G401.6 (cell line): ENCODE measurements at regions not wholly inside any gene's neighbourhood (a gene's known extent, or its start where the extent isn't known, plus 50 kb on each side); places are given as distances from the start of the nearest gene placed in this dataset.
A peak's percentile ranks its signal among the peaks of the same experiment; 100 is the strongest.

Experiments used
- FAIRE-seq: peaks from 2 replicates; lab custom pipeline; 2012; peaks lifted over from hg19 to GRCh38; lab: Jason Lieb, UNC

GRCh38 chr1:50358962-50359361, 64.3 kb downstream of the DMRTA2 start:
- no peak for FAIRE-seq

GRCh38 chr1:50357186-50357585, 66.1 kb downstream of the DMRTA2 start:
- no peak for FAIRE-seq

GRCh38 chr1:50354813-50355212, 68.4 kb downstream of the DMRTA2 start:
- no peak for FAIRE-seq

DNA sequence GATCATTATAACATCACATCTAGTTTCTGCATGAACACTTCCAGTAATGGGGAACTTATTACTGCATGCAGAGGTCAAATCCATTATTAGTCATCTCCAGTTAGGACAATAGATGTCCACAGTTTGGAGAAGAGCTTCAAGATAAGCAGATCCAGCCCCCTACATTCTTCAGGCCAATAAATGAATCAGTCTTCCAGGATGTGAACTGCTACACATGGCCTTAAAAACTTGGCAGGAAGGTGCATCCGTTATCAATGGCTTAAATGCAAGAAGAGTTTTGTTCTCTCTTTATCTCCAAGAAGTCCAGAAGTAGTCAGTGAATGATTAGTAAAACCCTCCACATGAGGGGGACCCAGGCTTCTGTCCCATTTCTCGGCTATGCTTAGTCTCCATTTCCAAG, 70.8 kb downstream of the DMRTA2 start:
- FAIRE-seq = no peak

DNA sequence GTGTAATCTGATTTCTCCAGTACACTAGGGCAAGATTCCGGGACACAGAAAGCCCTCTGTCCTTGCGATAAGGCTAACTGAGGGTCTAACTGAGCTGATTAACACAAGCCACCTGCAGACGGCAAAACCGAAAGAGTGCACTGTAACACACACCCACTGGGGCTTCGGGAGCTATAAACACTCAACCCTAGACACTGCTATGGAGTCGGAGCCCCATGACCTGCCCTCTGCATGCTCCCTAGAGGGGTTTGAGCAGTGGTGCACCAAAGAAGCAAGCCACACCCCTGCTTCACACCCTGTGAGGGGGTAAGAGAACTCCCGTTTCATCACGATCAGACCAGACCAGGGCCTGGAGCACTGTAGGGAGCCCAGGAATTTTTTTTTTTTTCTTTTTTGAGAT, 72.4 kb downstream of the DMRTA2 start:
- FAIRE-seq = no peak

GRCh38 chr1:50350421-50350820, 72.8 kb downstream of the DMRTA2 start:
- no peak for FAIRE-seq

DNA sequence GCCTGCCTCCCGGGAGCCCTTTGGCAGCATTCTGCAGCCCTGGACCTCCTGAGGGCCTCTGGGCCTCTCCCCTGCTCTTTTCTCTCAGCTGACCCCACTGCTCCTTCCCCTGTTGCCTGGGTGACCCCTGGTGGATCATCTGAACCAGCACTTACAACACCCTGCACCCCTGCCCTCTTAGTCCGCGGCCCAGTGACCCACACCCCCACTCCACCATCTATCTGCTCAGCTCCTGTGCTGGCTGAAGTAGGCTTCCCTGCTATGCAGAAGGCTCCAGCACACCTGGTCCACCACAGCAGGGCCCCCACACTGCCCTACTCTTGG, 74.0 kb downstream of the DMRTA2 start:
- no peak for FAIRE-seq

DNA sequence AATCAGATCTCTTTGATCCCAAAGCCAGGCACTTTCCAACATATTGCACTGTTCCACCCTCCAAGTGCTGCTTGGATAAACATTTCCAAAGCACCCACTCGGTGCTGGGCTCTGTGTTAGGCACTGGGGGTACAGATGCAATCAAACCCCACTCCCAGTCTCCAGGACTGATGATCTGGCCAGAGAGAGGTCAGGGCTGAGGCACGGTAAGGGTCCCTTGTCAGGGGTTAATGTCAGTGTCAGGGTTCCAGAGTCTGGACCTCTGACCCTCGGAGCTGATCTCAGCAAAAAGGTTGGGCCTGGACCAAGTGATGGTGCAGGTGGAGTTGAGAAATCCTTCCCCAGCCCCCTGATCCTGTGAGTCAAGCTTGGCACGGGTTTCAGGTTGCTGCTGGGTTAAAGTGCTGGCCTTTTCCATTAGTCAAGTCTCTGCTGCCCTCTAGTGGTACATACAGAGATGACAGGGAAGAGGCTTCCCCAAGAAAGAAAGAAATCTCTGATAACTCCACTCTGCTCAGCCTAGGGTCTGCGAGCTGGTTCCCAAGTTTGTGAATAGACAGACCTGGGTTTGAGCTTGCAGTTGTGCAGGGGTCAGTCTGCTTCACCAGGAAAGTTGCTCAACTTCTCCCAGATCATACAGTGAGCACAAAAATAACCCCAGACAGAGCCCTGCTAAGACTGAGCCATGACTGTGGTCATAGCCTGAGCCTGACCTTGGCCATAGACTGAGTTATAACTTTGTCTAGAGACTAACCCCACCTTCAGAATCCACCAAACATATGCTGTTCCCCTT, 74.6 kb downstream of the DMRTA2 start:
- FAIRE-seq = peak; percentile 19

DNA sequence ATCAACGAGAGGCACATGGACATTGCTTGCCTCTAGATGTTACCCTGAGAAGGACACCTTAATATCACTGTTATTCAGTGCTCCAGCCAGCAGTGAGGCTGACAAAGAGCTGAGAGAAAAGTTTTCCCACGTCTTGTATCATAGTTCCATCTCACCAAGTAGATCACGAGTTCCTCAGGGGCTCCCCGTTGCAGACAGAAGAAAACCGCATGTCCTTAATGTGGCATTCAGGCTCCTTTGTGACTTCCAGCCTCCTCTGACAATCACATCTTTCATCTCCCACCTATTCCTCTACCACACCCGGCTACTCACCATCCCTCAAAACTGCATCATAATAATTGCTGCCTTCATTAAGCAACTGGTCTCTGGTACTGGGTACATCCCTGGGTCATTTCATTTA, 75.3 kb downstream of the DMRTA2 start:
- no peak for FAIRE-seq

- no peak for FAIRE-seq
Measured at GRCh38 chr1:50346621-50347020, 76.6 kb downstream of the DMRTA2 start.

GRCh38 chr1:50343323-50343722, 79.9 kb downstream of the DMRTA2 start:
- FAIRE-seq = no peak

DNA sequence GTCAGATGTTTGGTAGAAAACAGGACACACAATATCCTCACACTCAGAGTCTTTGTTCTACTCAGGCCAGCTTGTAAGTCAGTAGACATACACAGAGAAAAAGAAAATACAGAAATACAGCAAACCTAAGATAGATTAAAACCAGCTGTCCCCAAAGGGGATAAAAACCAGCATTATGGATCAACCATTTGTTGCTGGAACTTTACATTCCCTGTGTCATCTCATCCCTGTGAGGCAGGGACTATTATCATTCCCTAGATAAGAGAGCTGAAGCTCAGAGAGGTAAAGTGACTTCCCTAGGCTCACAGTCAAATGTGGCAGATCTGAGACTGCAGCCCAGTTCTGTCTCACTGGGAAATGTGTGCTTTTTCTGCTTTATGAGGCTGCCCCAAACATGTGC, 80.7 kb downstream of the DMRTA2 start:
- FAIRE-seq = no peak

- no peak for FAIRE-seq
Measured at GRCh38 chr1:50335036-50335435, 88.2 kb downstream of the DMRTA2 start.

- FAIRE-seq = no peak
Measured at GRCh38 chr1:50333595-50333974, 89.7 kb downstream of the DMRTA2 start.

DNA sequence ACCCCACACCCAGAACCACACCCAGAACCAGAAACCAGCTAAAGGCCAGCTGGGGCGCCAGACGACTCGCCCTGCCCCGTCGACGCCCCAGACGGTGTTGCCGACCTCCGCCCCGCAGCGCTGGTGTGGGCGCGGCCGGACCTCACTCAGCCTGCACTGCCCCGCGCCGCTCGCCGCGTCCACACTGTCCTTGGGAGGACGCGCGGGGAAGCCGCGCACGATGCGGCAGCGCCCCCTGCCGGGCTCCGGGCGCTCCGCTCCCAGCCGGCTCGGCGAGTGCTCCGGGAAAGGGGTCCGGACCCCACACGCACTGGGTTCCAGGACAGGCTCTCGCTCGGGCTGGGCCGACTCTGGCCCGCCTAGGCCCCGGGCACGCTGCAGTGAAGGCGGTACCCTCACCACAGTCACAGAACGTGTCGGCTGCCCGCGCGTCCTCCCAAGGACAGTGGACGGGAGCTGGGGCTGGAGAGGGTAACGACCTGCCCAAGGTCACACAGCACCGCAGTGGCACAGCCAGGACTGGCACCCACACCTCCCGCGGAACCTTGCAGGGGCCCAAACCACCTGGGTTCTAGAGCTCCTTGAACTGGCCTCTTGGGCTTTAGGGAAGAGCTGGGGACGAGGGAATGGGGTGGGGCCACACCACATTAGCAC, 90.2 kb downstream of the DMRTA2 start:
- no peak for FAIRE-seq

DNA sequence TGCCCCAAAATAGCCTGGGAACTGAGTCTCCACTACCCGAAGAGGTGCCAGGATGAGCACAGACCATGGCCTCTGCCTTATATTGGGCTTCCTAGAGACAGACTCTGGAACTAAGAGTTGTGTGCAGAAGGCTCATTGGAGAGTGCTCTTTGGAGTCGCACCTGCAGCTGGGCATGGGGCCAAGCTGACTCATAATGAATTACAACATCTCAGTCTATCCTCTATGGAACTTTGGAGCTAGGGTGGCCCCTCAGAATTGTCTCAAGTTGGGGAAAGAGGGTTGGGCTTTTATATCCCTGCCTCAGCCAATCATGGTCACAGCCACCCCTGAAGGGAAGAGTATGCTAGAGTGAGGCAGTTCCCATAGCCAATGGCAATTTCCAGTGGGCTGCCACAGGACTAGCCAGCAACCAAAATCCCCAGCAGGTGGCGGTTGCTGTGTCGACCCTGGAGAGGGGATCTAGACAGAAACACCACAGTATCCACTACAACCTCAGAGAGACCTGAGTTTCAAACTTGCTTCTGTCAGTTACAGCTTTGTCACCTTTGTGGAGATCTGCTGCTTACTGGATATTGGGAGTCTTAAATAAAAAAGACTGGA, 93.8 kb downstream of the DMRTA2 start:
- FAIRE-seq = no peak

- no peak for FAIRE-seq
Measured at GRCh38 chr1:50328552-50328951, 94.7 kb downstream of the DMRTA2 start.

- FAIRE-seq = no peak
Measured at GRCh38 chr1:50326026-50326425, 97.2 kb downstream of the DMRTA2 start.

DNA sequence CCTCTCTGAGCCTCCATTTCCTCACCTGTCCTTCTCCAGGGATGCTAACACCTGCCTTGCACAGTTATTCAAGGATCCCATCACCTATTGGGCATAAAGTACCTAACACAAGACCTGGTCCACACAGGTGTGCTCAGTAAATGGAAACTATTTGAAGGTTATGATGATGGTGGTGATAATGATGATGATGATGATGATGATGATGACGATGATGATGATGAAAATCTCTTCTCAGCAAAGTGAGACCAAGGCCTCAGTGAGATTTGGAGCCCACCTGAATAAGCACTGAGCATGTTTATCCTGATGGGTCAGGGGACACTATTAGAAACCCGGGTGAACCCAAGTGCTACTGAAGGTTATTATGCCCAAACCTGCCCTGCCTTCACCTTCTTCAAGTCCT, 100.7 kb downstream of the DMRTA2 start:
- FAIRE-seq = no peak

- FAIRE-seq = no peak
Measured at GRCh38 chr1:50318428-50318827, 104.8 kb downstream of the DMRTA2 start.

- no peak for FAIRE-seq
Measured at GRCh38 chr1:50308878-50309277, 114.4 kb downstream of the DMRTA2 start.

- FAIRE-seq = no peak
Measured at GRCh38 chr1:50305808-50306207, 117.4 kb downstream of the DMRTA2 start.

DNA sequence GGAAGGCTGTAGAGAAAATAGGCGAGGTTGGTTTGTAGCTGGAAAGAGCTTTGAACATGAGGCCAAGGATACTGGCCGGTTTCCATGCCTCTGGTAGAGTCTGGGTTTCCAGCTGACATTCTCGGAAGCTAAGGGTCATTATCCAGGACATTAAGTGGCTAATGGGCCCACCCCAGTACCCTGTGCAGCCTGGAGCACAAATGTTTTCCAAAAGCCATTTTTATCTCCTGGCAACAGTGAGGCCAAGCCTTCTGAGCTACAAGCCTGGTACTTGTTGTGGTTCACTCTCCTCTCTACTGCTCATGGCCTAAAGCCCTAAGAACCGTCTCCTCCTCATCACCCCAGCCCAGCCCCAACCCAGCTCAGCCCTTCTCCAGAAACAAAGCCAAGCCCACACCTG, 122.9 kb downstream of the DMRTA2 start:
- FAIRE-seq = no peak

DNA sequence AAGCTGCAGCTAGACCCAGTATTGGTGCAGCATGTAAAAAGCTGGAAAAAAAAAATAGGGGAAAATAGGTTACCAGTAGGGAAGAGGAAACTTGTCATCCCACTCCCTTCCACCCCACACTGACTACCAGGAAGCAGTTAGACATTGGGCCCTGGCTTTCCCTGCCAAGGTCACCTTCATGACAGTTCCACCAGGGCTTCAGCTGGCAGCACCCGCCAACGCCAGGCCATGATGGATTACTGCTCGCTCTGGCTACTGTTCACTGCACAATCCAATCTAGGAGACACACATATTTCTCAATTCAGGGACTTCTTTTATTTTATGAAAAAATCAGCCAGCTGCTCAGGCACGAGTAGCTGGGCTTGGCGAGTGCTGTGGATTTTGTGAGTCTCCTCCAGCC, 127.7 kb downstream of the DMRTA2 start:
- FAIRE-seq = no peak
